ENCODE measurements at regions not wholly inside any gene's neighbourhood (a gene's known extent, or its start where the extent isn't known, plus 50 kb on each side); places are given as distances from the start of the nearest gene placed in this dataset.

DNA sequence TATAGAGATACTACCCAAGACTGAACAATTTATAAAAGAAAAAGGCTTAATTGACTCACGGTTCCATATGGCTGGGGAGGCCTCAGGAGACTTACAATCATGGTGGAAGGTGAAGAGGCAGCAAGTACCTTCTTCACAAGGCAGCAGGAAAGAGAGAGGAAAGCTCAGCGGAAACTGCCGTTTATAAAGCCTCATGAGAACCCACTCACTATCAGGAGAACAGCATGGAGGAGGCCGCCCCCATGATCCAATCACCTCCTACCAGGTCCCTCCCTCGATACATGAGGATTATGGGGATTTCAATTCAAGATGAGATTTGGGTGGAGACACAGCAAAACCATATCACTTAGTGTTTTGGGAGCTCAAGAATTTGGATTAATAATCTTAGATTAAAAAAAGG lies 240.2 kb downstream of the UACA start:
- Histone ChIP-seq H3K4me1 (replicated peaks in 1 of 2; ENCODE audit: control insufficient read depth in 2 of 2, insufficient read depth in 2 of 2, low read length in 2 of 2) (no peaks in the 10 kb centered on the region), H3K4me2 (ENCODE audit: insufficient read depth, low read length) (no peak overlapping the region), H3K79me2 (ENCODE audit: control insufficient read depth, insufficient read depth, low read length) (no peaks in the 10 kb centered on the region), H3K27ac (ENCODE audit: extremely low read depth, low read depth, low read length) (no peak overlapping the region), H4K20me1 (replicated peaks; ENCODE audit: control insufficient read depth, insufficient read depth, low read length) (0 out of 2 replicates have a peak, but pooled peaks cover 3% of the 10 kb centered on the region), H3K9me1 (ENCODE audit: control insufficient read depth, insufficient read depth, low read length) (no peaks in the 10 kb centered on the region), H3K9me3 (replicated peaks; ENCODE audit: control insufficient read depth, insufficient read depth, low read depth, low read length) (no peaks in the 10 kb centered on the region), H3K9ac (ENCODE audit: insufficient read depth in 1 of 2, low read depth in 2 of 2, low read length in 2 of 2) (no peak overlapping the region), H2AFZ (ENCODE audit: low read depth, low read length) (no peak overlapping the region), H3K36me3 (ENCODE audit: control insufficient read depth, insufficient read depth, low read length) (no peaks in the 10 kb centered on the region), H3K27me3 (ENCODE audit: control insufficient read depth in 2 of 2, insufficient read depth in 2 of 2, low read length in 2 of 2) (peaks cover 2 to 21% of the 10 kb centered on the region in 2 experiments; a peak in 4 of 5 replicates), H3K4me3 (no peak overlapping the region)
- no peak for FAIRE-seq
- in situ Hi-C loops (cut with MboI), result no loop called here
- ATAC-seq, result no peak
- no peak for DNase-seq (ENCODE audit: extremely low read depth in 1 of 4, low spot score in 3 of 4)
- CTCF ChIA-PET (ENCODE audit: low intra/inter-chr PET ratio), result no interaction called here
- BruUV-seq (replicated peaks), result no TSS peak
- 3% methylated on average over 5 of the region's 5 CpGs for WGBS (ENCODE audit: insufficient coverage, low coverage, missing lambda C conversion rate)
- intact Hi-C loops (cut with micrococcal nuclease), result no loop called here
- POLR2A ChIA-PET, result no interaction called here
- no peak for TF ChIP-seq ZNF77 (CRISPR knock-in tag; IDR thresholded peaks at IDR 0.05)
- TF ChIP-seq WHSC1 (IDR thresholded peaks at IDR 0.05; ENCODE audit: low read length), result no peak
- no peak for TF ChIP-seq TAF1 (IDR thresholded peaks at IDR 0.05; ENCODE audit: control insufficient read depth, extremely low read depth, insufficient read depth, low read length, severe bottlenecking)
- no peak for TF ChIP-seq TAF7 (tag; IDR thresholded peaks at IDR 0.05)
- no peak for TF ChIP-seq BHLHE40 (IDR thresholded peaks at IDR 0.05; ENCODE audit: low read length)
- TF ChIP-seq MED1 (CRISPR knock-in tag; IDR thresholded peaks at IDR 0.05; ENCODE audit: borderline replicate concordance), result no peak
- TF ChIP-seq NR2F6 (CRISPR knock-in tag; IDR thresholded peaks at IDR 0.05), result no peak
- no peak for TF ChIP-seq CCAR2 (IDR thresholded peaks at IDR 0.05; ENCODE audit: low read depth, low read length)
- TF ChIP-seq ZNF23 (CRISPR knock-in tag; IDR thresholded peaks at IDR 0.05), result no peak
- TF ChIP-seq ZNF644 (tag; IDR thresholded peaks at IDR 0.05; ENCODE audit: low read depth), result no peak
- TF ChIP-seq POLR3G (IDR thresholded peaks at IDR 0.05; ENCODE audit: extremely low read depth, insufficient read length, insufficient replicate concordance), result no peak
- TF ChIP-seq, protein P1, sequence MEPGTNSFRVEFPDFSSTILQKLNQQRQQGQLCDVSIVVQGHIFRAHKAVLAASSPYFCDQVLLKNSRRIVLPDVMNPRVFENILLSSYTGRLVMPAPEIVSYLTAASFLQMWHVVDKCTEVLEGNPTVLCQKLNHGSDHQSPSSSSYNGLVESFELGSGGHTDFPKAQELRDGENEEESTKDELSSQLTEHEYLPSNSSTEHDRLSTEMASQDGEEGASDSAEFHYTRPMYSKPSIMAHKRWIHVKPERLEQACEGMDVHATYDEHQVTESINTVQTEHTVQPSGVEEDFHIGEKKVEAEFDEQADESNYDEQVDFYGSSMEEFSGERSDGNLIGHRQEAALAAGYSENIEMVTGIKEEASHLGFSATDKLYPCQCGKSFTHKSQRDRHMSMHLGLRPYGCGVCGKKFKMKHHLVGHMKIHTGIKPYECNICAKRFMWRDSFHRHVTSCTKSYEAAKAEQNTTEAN (CRISPR knock-in tag; IDR thresholded peaks at IDR 0.05), result no peak
- TF ChIP-seq, protein P2, sequence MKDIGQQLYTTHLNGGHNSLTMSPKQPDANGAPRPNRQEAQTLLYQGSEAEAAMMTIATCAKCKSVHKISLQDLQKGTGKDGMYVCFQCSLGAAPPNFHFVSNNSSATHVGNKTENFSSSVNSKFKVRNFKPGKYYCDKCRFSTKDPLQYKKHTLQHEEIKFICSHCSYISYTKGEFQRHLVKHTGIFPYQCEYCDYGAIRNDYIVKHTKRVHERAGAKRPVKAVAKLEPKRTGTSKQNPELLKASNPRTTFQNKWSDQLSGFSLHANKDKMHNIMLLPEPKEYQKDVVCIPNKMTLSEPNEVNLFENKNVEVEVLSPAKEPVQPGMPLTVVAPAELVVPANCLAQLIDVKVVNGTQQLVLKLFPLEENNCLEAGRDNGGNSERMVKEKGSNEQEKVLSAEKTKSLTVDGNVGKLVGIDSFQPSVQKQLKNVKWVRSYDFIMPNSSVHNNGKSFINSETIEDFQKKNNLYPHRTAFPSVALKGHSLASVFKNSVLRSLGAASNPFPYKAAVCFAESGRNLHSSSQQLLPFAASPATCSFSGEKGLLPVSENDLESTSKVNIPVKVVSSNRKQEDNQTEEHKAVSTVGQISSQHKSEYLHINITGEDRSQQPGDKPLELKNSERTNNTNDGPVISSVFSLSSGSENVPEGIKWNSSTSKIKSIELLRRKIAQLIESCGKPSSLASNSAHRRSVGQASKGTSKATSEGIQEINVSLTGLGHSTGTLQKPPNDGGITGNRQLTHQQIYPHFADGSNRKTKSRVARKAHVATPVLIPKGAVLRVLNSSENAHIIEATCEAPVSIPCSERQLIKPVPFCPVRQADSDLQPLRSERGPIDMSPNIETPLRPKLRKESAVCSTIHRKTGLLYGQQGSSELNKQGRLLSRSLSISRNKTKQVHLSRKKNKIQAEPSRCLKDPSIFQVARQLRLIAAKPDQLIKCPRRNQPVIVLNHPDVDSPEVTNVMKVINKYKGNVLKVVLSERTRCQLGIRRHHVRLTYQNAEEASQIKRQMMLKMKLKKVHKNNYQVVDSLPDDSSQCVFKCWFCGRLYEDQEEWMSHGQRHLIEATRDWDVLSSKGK (CRISPR knock-in tag; IDR thresholded peaks at IDR 0.05), result no peak
